OCI-LY3 (cell line): ENCODE measurements at regions not wholly inside any gene's neighbourhood (a gene's known extent, or its start where the extent isn't known, plus 50 kb on each side); places are given as distances from the start of the nearest gene placed in this dataset.

ENCODE experiments used
- H2AFZ ChIP-seq: fragments of 200-600, 300-600 bp; shearing (Covaris generic); 2 replicates; pipeline ENCODE4 v1.6.0; 2014; ENCODE audit warnings: antibody characterized with exemption, low read depth, low read length
- H3K27ac ChIP-seq: fragments of 200-600, 300-600 bp; sonication (generic); 2 replicates; pipeline ENCODE4 v1.5.1; 2014; ENCODE audit warnings: mild to moderate bottlenecking, low read length, moderate library complexity, mixed read lengths
- H3K27me3 ChIP-seq: fragments of 200-600, 300-600 bp; sonication (generic); 2 replicates; pipeline ENCODE4 v1.6.1; 2014; ENCODE audit warnings: low read depth, low read length, mixed read lengths
- H3K36me3 ChIP-seq: fragments of 200-600, 300-600 bp; sonication (generic); replicated peaks from 2 replicates; pipeline ENCODE3; 2014; ENCODE audit warnings: low read depth, low read length, mixed read lengths
- H3K4me1 ChIP-seq: fragments of 300-600, 200-600 bp; sonication (generic); 2 replicates; pipeline ENCODE4 v1.6.1; 2014; ENCODE audit warnings: low read length, mixed read lengths
- H3K4me2 ChIP-seq: fragments of 200-600, 300-600 bp; sonication (generic); 2 replicates; pipeline ENCODE4 v1.6.1; 2014; ENCODE audit warnings: low read length, mixed read lengths
- H3K4me3 ChIP-seq: fragments of 300-600, 200-600 bp; sonication (generic); 2 replicates; pipeline ENCODE4 v1.5.1; 2014; ENCODE audit warnings: antibody characterized with exemption, mild to moderate bottlenecking, low read length, moderate library complexity
- H3K79me2 ChIP-seq: fragments of 300-600, 200-600 bp; shearing (Covaris generic); 2 replicates; pipeline ENCODE4 v1.6.1; 2014; ENCODE audit warnings: mild to moderate bottlenecking, low read length, mixed read lengths
- H3K9ac ChIP-seq: fragments of 300-600, 200-600 bp; shearing (Covaris generic); 2 replicates; pipeline ENCODE4 v1.6.0; 2014; ENCODE audit warnings: mild to moderate bottlenecking, low read length, moderate library complexity
- H3K9me3 ChIP-seq: fragments of 200-600, 300-600 bp; shearing (Covaris generic); 2 replicates; pipeline ENCODE4 v1.6.1; 2014; ENCODE audit warnings: low read length, mixed read lengths; ENCODE audit not compliant: insufficient read depth
- H4K20me1 ChIP-seq: fragments of 200-600, 300-600 bp; sonication (generic); 2 replicates; pipeline ENCODE4 v1.6.1; 2016; ENCODE audit warnings: low read length, mixed read lengths; ENCODE audit not compliant: insufficient read depth
- EZH2phosphoT487 ChIP-seq: fragments of 200-600 bp; shearing (Covaris generic); IDR thresholded peaks from 2 replicates; pipeline ENCODE4 v1.6.1; 2018; ENCODE audit warnings: antibody characterized with exemption, mixed run types, low read depth
- TF ChIP-seq, protein P1 (sequence below): fragments of 200-600, 300-600 bp; sonication (generic); IDR thresholded peaks from 2 replicates; pipeline ENCODE4 v1.5.1; 2014; ENCODE audit warnings: antibody characterized with exemption, low read length, low read depth

DNA sequence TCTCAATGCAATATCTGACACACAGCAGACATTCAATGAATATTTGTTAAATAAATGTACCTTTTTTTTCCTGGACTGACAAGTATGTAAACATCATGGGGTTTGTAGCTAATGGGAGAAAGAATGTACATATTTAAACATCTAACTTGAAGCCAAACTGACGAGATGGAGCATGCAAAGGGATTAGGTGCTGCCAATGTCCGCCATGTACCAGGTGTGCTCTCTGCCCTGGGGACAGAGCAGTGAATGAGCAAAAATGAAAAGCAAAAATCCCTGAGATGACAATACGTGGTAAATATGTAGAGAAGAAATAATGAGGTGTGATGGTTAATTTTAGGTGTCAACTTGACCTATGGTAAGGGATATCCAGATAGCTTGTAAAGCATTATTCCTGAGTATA, 247.4 kb upstream of the CELF4 start:
- Histone ChIP-seq H3K27me3 (no peaks in the 10 kb centered on the region), H3K4me2 (no peak overlapping the region), H3K79me2 (no peaks in the 10 kb centered on the region), H4K20me1 (no peaks in the 10 kb centered on the region), H3K4me1 (no peaks in the 10 kb centered on the region), H3K9me3 (peaks cover 7% of the 10 kb centered on the region), H3K4me3 (no peak overlapping the region), H3K9ac (no peak overlapping the region), H3K27ac (no peak overlapping the region), H3K36me3 (no peaks in the 10 kb centered on the region), H2AFZ (no peak overlapping the region)
- no peak for TF ChIP-seq EZH2phosphoT487

DNA sequence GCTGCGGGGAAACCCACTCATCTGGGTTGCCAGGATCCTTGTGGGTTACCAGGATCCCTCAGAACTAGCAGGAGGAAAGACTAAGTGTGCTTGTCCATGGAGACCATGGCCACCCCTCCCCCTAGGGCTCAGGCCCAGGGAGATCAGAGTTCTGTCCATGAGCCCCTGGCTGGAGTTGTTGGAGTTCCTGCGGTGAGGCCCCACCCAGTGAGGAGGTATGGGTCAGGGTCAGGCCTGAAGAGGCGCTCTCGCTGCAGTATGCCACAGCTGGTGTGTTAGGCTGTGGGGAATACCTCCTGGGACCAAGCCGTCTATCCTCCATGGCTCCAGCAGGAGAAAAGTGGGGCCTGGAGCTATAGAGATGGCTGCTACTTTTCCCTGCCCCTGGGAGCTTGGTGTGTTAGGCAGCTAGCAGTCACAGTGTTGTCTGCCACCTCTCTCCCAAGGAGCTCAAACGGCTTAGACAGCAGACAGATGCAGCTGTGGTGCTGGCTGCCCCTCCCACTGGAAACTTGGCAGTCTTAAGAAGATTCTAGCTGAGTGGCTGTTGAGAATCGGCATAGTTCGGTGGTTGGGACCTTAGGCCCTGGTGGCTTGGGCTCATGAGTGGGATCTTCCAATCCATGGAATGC, 240.3 kb upstream of the CELF4 start:
- TF ChIP-seq EZH2phosphoT487: no peak
- TF ChIP-seq, protein P1, sequence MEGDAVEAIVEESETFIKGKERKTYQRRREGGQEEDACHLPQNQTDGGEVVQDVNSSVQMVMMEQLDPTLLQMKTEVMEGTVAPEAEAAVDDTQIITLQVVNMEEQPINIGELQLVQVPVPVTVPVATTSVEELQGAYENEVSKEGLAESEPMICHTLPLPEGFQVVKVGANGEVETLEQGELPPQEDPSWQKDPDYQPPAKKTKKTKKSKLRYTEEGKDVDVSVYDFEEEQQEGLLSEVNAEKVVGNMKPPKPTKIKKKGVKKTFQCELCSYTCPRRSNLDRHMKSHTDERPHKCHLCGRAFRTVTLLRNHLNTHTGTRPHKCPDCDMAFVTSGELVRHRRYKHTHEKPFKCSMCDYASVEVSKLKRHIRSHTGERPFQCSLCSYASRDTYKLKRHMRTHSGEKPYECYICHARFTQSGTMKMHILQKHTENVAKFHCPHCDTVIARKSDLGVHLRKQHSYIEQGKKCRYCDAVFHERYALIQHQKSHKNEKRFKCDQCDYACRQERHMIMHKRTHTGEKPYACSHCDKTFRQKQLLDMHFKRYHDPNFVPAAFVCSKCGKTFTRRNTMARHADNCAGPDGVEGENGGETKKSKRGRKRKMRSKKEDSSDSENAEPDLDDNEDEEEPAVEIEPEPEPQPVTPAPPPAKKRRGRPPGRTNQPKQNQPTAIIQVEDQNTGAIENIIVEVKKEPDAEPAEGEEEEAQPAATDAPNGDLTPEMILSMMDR: no peak
- Histone ChIP-seq H3K27me3 (no peaks in the 10 kb centered on the region), H2AFZ (no peak overlapping the region), H3K4me2 (no peak overlapping the region), H4K20me1 (no peaks in the 10 kb centered on the region), H3K36me3 (no peaks in the 10 kb centered on the region), H3K9ac (no peak overlapping the region), H3K27ac (no peak overlapping the region), H3K9me3 (no peaks in the 10 kb centered on the region), H3K79me2 (no peaks in the 10 kb centered on the region), H3K4me1 (no peaks in the 10 kb centered on the region), H3K4me3 (no peak overlapping the region)

DNA sequence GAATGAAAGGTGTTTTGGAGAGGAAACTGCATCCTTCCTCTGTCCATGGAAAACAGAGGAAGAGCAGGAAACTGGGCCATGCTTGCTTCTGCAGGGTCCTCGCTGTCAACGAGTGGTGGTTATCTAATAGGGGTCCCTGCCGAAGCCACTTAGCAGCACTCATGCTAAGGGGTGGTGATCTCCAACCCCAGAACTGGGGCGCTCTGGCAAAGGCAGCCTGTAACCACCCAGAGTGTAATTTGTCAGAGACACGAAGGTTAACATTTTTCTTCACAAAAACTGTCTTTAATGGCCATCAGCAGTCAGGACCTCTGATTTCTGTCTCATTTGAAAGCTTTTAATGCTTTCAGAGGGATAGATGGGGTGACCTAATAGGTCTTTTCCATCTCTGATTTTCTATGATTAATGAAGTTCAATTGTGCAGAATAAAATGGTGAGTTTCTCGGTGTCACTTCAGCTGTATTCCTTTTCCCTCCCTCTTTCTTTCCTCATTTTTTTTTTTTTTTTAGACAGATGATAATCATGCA, 231.3 kb upstream of the CELF4 start:
- Histone ChIP-seq H2AFZ (no peak overlapping the region), H3K9me3 (no peaks in the 10 kb centered on the region)

DNA sequence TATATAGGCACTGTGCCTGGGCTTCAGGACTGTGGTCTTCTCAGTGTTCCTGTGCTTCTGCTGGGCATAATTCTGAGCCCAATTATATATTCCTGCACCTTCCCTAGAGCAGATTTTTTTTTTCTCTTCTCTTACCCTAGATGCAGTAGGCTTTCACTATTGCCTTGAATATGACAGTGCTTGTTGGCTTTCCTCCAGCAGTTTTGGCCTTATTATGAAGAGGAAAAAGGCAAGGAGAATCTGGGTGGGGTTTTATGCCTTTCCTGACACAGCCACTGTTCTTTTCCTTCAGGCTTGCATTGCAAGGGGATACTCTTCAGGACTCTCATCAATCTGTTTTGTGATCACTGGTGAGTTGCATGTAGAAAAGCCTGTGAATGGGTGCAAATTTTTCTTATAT, 221.9 kb upstream of the CELF4 start:
- TF ChIP-seq, protein P1: no peak
- no peak for TF ChIP-seq EZH2phosphoT487
- Histone ChIP-seq H3K4me1 (peaks cover 21% of the 10 kb centered on the region), H3K4me3 (no peak overlapping the region), H3K9ac (no peak overlapping the region), H3K4me2 (no peak overlapping the region), H2AFZ (no peak overlapping the region), H3K79me2 (no peaks in the 10 kb centered on the region), H3K36me3 (peaks cover 9% of the 10 kb centered on the region), H3K9me3 (no peaks in the 10 kb centered on the region), H4K20me1 (no peaks in the 10 kb centered on the region), H3K27ac (no peak overlapping the region), H3K27me3 (no peaks in the 10 kb centered on the region)

More for the DNA sequence above, 231.3 kb upstream of the CELF4 start:
- Histone ChIP-seq H3K9ac (no peak overlapping the region), H4K20me1 (no peaks in the 10 kb centered on the region), H3K36me3 (no peaks in the 10 kb centered on the region), H3K4me2 (no peak overlapping the region), H3K79me2 (no peaks in the 10 kb centered on the region), H3K27me3 (no peaks in the 10 kb centered on the region), H3K27ac (no peak overlapping the region), H3K4me3 (no peak overlapping the region), H3K4me1 (no peaks in the 10 kb centered on the region)
- TF ChIP-seq, protein P1: no peak
- no peak for TF ChIP-seq EZH2phosphoT487
